GM23248 (cell line): ENCODE measurements at regions not wholly inside any gene's neighbourhood (a gene's known extent, or its start where the extent isn't known, plus 50 kb on each side); places are given as distances from the start of the nearest gene placed in this dataset.

Experiments
- EZH2 ChIP-seq: fragments of 200-600 bp; sonication (generic); IDR thresholded peaks from 2 replicates; pipeline ENCODE4 v1.6.1; 2018; ENCODE audit warnings: antibody characterized with exemption, mild to moderate bottlenecking; ENCODE audit not compliant: insufficient read depth, poor library complexity, severe bottlenecking
- EZH2phosphoT487 ChIP-seq: fragments of 200-600 bp; sonication (generic); IDR thresholded peaks from 2 replicates; pipeline ENCODE4 v1.6.1; 2018; ENCODE audit warnings: antibody characterized with exemption, moderate library complexity, mild to moderate bottlenecking, low read depth; ENCODE audit not compliant: insufficient read depth

GRCh38 chr17:52738791-52739190, 580.3 kb upstream of the CA10 start:
- TF ChIP-seq EZH2 (no peak), EZH2phosphoT487 (no peak)
